Stimulated activated CD4-positive, alpha-beta T cell treated with anti-CD3 and anti-CD28 coated beads, Interleukin-1b, Interleukin-23, amount 100 ng/mL, for 48 hours (primary cell): ENCODE measurements at regions not wholly inside any gene's neighbourhood (a gene's known extent, or its start where the extent isn't known, plus 50 kb on each side); places are given as distances from the start of the nearest gene placed in this dataset.
"Not testable (repeated sequence)": the region's sequence is repeated elsewhere in the genome, so short reads cannot be mapped to it uniquely, and the experiment has no call there.

Experiments
- DNase-seq: peaks from one replicate; pipeline ENCODE4 v3.0.0-alpha.2; 2020

- DNase-seq, result no peak
These were observed 132.3 kb downstream of the CSNK2A3 start for GRCh38 chr11:11220786-11221185.

GRCh38 chr11:11218629-11218986 is 134.4 kb downstream of the CSNK2A3 start:
- DNase-seq, result no peak

- DNase-seq, result no peak
These were observed 135.0 kb downstream of the CSNK2A3 start for GRCh38 chr11:11217929-11218628.

- no peak for DNase-seq
These were observed 135.6 kb downstream of the CSNK2A3 start for GRCh38 chr11:11217289-11217928.

GRCh38 chr11:11215944-11216343 is 137.1 kb downstream of the CSNK2A3 start:
- no peak for DNase-seq

GRCh38 chr11:11215058-11215815 is 137.8 kb downstream of the CSNK2A3 start:
- no peak for DNase-seq

GRCh38 chr11:11213117-11213516 is 139.9 kb downstream of the CSNK2A3 start:
- DNase-seq, result no peak

- no peak for DNase-seq
These were observed 141.2 kb downstream of the CSNK2A3 start for GRCh38 chr11:11211888-11212287.

- no peak for DNase-seq
These were observed 141.9 kb downstream of the CSNK2A3 start for GRCh38 chr11:11211186-11211585.

GRCh38 chr11:11210446-11210845 is 142.6 kb downstream of the CSNK2A3 start:
- DNase-seq, result no peak

- no peak for DNase-seq
These were observed 143.1 kb downstream of the CSNK2A3 start for GRCh38 chr11:11209967-11210366.

- no peak for DNase-seq
These were observed 144.1 kb downstream of the CSNK2A3 start for GRCh38 chr11:11208994-11209393.

- DNase-seq, result no peak
These were observed 145.6 kb downstream of the CSNK2A3 start for GRCh38 chr11:11207428-11207827.

- no peak for DNase-seq
These were observed 146.6 kb downstream of the CSNK2A3 start for GRCh38 chr11:11206484-11206883.

- DNase-seq, result no peak
These were observed 150.2 kb downstream of the CSNK2A3 start for GRCh38 chr11:11202885-11203284.

- DNase-seq, result not testable (repeated sequence)
These were observed 151.7 kb downstream of the CSNK2A3 start for GRCh38 chr11:11201302-11201701.

- DNase-seq, result no peak
These were observed 160.5 kb downstream of the CSNK2A3 start for GRCh38 chr11:11192541-11192940.

- no peak for DNase-seq
These were observed 163.5 kb downstream of the CSNK2A3 start for GRCh38 chr11:11189506-11189905.

- DNase-seq, result no peak
These were observed 166.8 kb downstream of the CSNK2A3 start for GRCh38 chr11:11186249-11186648.

GRCh38 chr11:11182261-11182660 is 170.8 kb downstream of the CSNK2A3 start:
- DNase-seq, result no peak

GRCh38 chr11:11178671-11179638 is 174.1 kb downstream of the CSNK2A3 start:
- no peak for DNase-seq

GRCh38 chr11:11177156-11177808 is 175.8 kb downstream of the CSNK2A3 start:
- no peak for DNase-seq
